ENCODE measurements at regions not wholly inside any gene's neighbourhood (a gene's known extent, or its start where the extent isn't known, plus 50 kb on each side); places are given as distances from the start of the nearest gene placed in this dataset.
A peak's percentile ranks its signal among the peaks of the same experiment; 100 is the strongest.

DNA sequence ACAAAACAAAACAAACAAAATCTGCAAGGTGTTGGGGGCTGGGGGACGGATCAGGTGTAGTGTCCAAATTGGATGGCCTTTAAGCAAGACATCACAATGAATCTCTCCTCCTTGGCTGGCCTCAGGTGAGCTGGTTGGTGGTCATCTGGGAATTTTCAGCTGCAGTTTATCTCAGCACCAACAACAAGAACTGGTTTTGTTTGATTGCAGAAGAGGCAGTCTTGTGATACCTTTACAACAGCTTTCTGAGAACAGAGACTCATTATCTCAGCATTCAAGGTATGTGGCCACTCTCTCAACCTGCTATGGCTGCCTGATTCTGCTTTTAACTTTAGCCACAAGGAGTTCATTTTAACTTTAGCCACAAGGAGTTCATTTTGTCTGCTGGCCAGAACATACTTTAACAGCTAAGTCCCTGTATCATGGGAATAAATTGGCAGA is 1543.4 kb downstream of the EFNA5 start:
- H3K27me3 Mint-ChIP-seq (ENCODE audit: insufficient read depth): no peaks in the 10 kb centered on the region
- H3K36me3 ChIP-seq (ENCODE audit: control insufficient read depth, insufficient read depth, low read length): no peaks in the 10 kb centered on the region
- no peak overlapping the region for H3K4me3 ChIP-seq (ENCODE audit: low read length)
- peak overlapping the region; percentile 53 for H3K27ac Mint-ChIP-seq
- no peaks in the 10 kb centered on the region for H3K9me3 Mint-ChIP-seq
- peaks cover 12% of the 10 kb centered on the region for H3K4me1 Mint-ChIP-seq
- TF ChIP-seq, protein P1, sequence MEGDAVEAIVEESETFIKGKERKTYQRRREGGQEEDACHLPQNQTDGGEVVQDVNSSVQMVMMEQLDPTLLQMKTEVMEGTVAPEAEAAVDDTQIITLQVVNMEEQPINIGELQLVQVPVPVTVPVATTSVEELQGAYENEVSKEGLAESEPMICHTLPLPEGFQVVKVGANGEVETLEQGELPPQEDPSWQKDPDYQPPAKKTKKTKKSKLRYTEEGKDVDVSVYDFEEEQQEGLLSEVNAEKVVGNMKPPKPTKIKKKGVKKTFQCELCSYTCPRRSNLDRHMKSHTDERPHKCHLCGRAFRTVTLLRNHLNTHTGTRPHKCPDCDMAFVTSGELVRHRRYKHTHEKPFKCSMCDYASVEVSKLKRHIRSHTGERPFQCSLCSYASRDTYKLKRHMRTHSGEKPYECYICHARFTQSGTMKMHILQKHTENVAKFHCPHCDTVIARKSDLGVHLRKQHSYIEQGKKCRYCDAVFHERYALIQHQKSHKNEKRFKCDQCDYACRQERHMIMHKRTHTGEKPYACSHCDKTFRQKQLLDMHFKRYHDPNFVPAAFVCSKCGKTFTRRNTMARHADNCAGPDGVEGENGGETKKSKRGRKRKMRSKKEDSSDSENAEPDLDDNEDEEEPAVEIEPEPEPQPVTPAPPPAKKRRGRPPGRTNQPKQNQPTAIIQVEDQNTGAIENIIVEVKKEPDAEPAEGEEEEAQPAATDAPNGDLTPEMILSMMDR (conservative IDR thresholded peaks at IDR 0.05): peak; percentile 55
- H3K9ac ChIP-seq (ENCODE audit: extremely low read depth, low read length, poor library complexity, severe bottlenecking): no peak overlapping the region
- H3K4me3 Mint-ChIP-seq: no peak overlapping the region
- H3K36me3 Mint-ChIP-seq (ENCODE audit: low read depth): no peaks in the 10 kb centered on the region
- 89% methylated on average over 1 of the region's 1 CpG; no CpG with 5 or more reads in 1 of the 2 experiments for WGBS, 2 experiments (ENCODE audit: insufficient coverage in 1 of 2, insufficient read length in 1 of 2)
- peak; percentile 52 for DNase-seq
- no peak overlapping the region for H3K27ac ChIP-seq (ENCODE audit: low read depth, low read length)
- H3K27me3 ChIP-seq (ENCODE audit: control insufficient read depth, insufficient read depth, low read length, poor library complexity, severe bottlenecking): no peaks in the 10 kb centered on the region
- no peaks in the 10 kb centered on the region for H3K9me3 ChIP-seq (ENCODE audit: control insufficient read depth, low read length)
- peaks cover 3% of the 10 kb centered on the region for H3K4me1 ChIP-seq (ENCODE audit: control insufficient read depth, insufficient read depth, low read length)

DNA sequence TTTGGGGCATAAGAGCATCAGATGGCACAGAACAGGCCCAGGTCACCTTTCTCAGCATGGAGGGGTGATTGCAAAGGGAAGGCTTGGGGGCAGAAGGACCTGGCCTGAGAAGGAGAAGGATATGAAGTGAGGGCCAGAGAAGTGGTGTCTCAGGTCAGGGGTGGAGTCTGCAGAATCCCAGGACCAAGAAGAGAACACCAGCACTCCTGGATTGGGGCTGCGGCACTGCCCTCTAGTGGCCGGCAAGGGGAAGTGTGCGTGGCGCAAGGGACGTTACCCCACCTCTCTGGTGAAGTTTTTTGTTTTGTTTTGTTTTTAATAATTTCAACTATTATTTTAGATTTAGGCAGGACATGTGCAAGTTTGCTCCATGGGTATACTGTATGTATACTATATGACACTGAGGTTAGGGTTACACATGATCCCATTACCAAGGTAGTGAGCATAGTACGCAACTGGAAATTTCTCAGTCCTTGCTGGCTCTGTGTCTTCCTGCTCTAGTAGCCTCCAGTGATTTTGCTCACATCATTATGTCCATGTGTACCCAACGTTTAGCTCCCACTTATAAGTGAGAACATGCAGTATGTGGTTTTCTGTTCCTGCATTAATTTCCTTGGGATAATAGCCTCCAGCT is 1548.6 kb downstream of the EFNA5 start:
- Mint-ChIP-seq H3K36me3 (ENCODE audit: low read depth) (no peaks in the 10 kb centered on the region), H3K27me3 (ENCODE audit: insufficient read depth) (no peaks in the 10 kb centered on the region), H3K9me3 (no peaks in the 10 kb centered on the region), H3K4me1 (peaks cover 4% of the 10 kb centered on the region), H3K27ac (no peak overlapping the region), H3K4me3 (no peak overlapping the region)
- Histone ChIP-seq H3K27me3 (ENCODE audit: control insufficient read depth, insufficient read depth, low read length, poor library complexity, severe bottlenecking) (no peaks in the 10 kb centered on the region), H3K9ac (ENCODE audit: extremely low read depth, low read length, poor library complexity, severe bottlenecking) (no peak overlapping the region), H3K4me1 (ENCODE audit: control insufficient read depth, insufficient read depth, low read length) (peaks cover under 1% of the 10 kb centered on the region), H3K36me3 (ENCODE audit: control insufficient read depth, insufficient read depth, low read length) (no peaks in the 10 kb centered on the region), H3K27ac (ENCODE audit: low read depth, low read length) (no peak overlapping the region), H3K4me3 (ENCODE audit: low read length) (no peak overlapping the region), H3K9me3 (ENCODE audit: control insufficient read depth, low read length) (no peaks in the 10 kb centered on the region)
- peak; percentile 87 for DNase-seq
- TF ChIP-seq, protein P1 (conservative IDR thresholded peaks at IDR 0.05): peak; percentile 97
- 43 to 75% methylated on average over 2 to 7 of the region's 7 CpGs for WGBS, 2 experiments (ENCODE audit: insufficient coverage in 1 of 2, insufficient read length in 1 of 2)

DNA sequence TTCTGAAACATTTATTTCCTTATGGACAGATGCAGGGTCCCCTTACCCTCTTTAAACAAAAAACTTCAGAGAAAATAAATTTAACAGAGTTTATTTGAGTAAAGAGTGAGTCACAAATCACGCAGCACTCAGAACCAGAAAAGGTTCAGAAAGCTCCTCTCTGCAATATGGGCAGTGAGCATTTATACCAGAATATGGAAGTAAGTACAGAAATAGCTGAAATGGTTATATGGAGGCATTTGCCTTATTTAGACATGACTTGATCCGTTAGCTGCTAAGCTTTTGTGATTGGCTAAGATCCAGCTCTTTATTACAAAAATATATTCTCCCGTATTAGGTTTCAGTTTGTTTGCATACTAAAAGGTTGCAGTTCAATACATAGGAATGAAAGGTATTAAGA is 1554.1 kb downstream of the EFNA5 start:
- DNase-seq: no peak
- Mint-ChIP-seq H3K9me3 (peaks cover 23% of the 10 kb centered on the region), H3K27ac (no peak overlapping the region), H3K4me1 (no peaks in the 10 kb centered on the region), H3K36me3 (ENCODE audit: low read depth) (peaks cover 2% of the 10 kb centered on the region), H3K27me3 (ENCODE audit: insufficient read depth) (no peaks in the 10 kb centered on the region), H3K4me3 (no peak overlapping the region)
- H3K27me3 ChIP-seq (ENCODE audit: control insufficient read depth, insufficient read depth, low read length, poor library complexity, severe bottlenecking): no peaks in the 10 kb centered on the region
- no peak overlapping the region for H3K4me3 ChIP-seq (ENCODE audit: low read length)
- H3K36me3 ChIP-seq (ENCODE audit: control insufficient read depth, insufficient read depth, low read length): no peaks in the 10 kb centered on the region
- no peak overlapping the region for H3K9ac ChIP-seq (ENCODE audit: extremely low read depth, low read length, poor library complexity, severe bottlenecking)
- no peak overlapping the region for H3K27ac ChIP-seq (ENCODE audit: low read depth, low read length)
- H3K4me1 ChIP-seq (ENCODE audit: control insufficient read depth, insufficient read depth, low read length): no peaks in the 10 kb centered on the region
- peaks cover 7% of the 10 kb centered on the region for H3K9me3 ChIP-seq (ENCODE audit: control insufficient read depth, low read length)
- TF ChIP-seq, protein P1 (conservative IDR thresholded peaks at IDR 0.05): no peak
- WGBS, 2 experiments (ENCODE audit: insufficient coverage in 1 of 2, insufficient read length in 1 of 2): 99% methylated on average over 3 of the region's 3 CpGs; no CpG with 5 or more reads in 1 of the 2 experiments

All from endodermal cell (in vitro differentiated cells).